Mesendoderm (in vitro differentiated cells): ENCODE measurements at regions not wholly inside any gene's neighbourhood (a gene's known extent, or its start where the extent isn't known, plus 50 kb on each side); places are given as distances from the start of the nearest gene placed in this dataset.

Experiments
- DNase-seq: peaks from one replicate; pipeline ENCODE4 v3.0.0; 2013
- H2AK5ac ChIP-seq: 2 replicates; pipeline ENCODE4 v1.6.1; 2013; ENCODE audit warnings: low read length, inconsistent platforms
- H2BK120ac ChIP-seq: 2 replicates; pipeline ENCODE4 v1.6.1; 2013; ENCODE audit warnings: low read depth, mild to moderate bottlenecking, low read length, moderate library complexity, mixed read lengths
- H2BK15ac ChIP-seq: replicated peaks from 2 replicates; pipeline ENCODE4 v1.6.1; 2013; ENCODE audit warnings: low read depth, mild to moderate bottlenecking, moderate library complexity
- H2BK5ac ChIP-seq: 2 replicates; pipeline ENCODE4 v1.6.1; 2013; ENCODE audit warnings: low read length, inconsistent platforms
- H3K18ac ChIP-seq: 2 replicates; pipeline ENCODE4 v1.6.1; 2013; ENCODE audit warnings: mild to moderate bottlenecking, low read length, mixed read lengths
- H3K23ac ChIP-seq: one replicate; pipeline ENCODE4 v1.6.1; 2013; ENCODE audit warnings: low read length
- H3K27ac ChIP-seq: 2 replicates; pipeline ENCODE4 v1.5.1; 2013; ENCODE audit warnings: low read depth, mild to moderate bottlenecking, inconsistent platforms, low read length, moderate library complexity
- H3K27me3 ChIP-seq: 2 replicates; pipeline ENCODE4 v1.6.1; 2013; ENCODE audit warnings: low read length, control low read depth, mild to moderate bottlenecking, inconsistent platforms; ENCODE audit not compliant: insufficient read depth, poor library complexity
- H3K36me3 ChIP-seq: 2 replicates; pipeline ENCODE4 v1.6.1; 2013; ENCODE audit warnings: low read length, inconsistent platforms; ENCODE audit not compliant: control insufficient read depth, insufficient read depth
- H3K4ac ChIP-seq: one replicate; pipeline ENCODE4 v1.6.1; 2013; ENCODE audit warnings: low read depth, mild to moderate bottlenecking, low read length, moderate library complexity
- H3K4me1 ChIP-seq: 2 replicates; pipeline ENCODE4 v1.6.1; 2013; ENCODE audit warnings: low read depth, low read length, inconsistent platforms; ENCODE audit not compliant: control insufficient read depth
- H3K4me2 ChIP-seq: 2 replicates; pipeline ENCODE4 v1.6.1; 2013; ENCODE audit warnings: low read length
- H3K4me3 ChIP-seq: 2 replicates; pipeline ENCODE4 v1.5.1; 2013; ENCODE audit warnings: mild to moderate bottlenecking, low read length
- H3K56ac ChIP-seq: one replicate; pipeline ENCODE4 v1.6.1; 2013; ENCODE audit warnings: low read length
- H3K79me1 ChIP-seq: 2 replicates; pipeline ENCODE4 v1.6.1; 2013; ENCODE audit warnings: low read length, inconsistent platforms
- H3K79me2 ChIP-seq: 2 replicates; pipeline ENCODE4 v1.6.1; 2013; ENCODE audit warnings: mild to moderate bottlenecking, low read length; ENCODE audit not compliant: control insufficient read depth, insufficient read depth
- H3K9ac ChIP-seq: 2 replicates; pipeline ENCODE4 v1.6.1; 2013; ENCODE audit warnings: low read length, inconsistent platforms
- H4K5ac ChIP-seq: one replicate; pipeline ENCODE4 v1.6.1; 2013; ENCODE audit warnings: low read length
- H4K8ac ChIP-seq: one replicate; pipeline ENCODE4 v1.6.1; 2013; ENCODE audit warnings: low read depth, mild to moderate bottlenecking, control low read depth, low read length, moderate library complexity
- WGBS: extraction: QIAGEN DNeasy Blood & Tissue Kit; methylation state at CpG from one replicate; pipeline ENCODE4 v1.1.7; 2013; ENCODE audit warnings: low lambda C conversion rate, missing lambda C conversion rate; ENCODE audit not compliant: insufficient coverage; ENCODE audit errors: extremely low coverage; 5-methylcytosine and 5-hydroxymethylcytosine counted together

DNA sequence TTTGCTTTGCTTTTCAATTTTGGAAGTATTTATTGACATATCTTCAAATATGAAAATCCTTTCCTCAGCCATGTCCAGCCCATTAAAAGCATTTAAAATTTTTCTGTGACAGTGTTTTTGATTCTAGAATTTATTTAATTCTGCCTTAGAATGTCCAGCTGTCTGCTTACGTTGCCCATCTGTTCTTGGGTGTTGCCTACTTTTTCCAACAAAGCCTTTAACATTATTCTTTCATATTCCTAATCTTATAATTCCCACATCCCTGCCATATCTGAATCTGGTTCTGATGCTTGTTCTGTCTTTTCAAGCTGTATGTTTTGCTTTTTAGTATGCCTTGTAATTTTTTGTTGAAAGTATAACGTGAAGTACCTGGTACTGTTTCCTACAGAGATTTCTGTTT, 204.7 kb upstream of the VSTM2A start:
- H4K5ac ChIP-seq, result no peak overlapping the region
- no peak overlapping the region for H3K18ac ChIP-seq
- no peaks in the 10 kb centered on the region for H3K36me3 ChIP-seq
- H2BK15ac ChIP-seq, result no peak overlapping the region
- no CpG with 5 or more reads among the region's 2 CpGs for WGBS
- no peak overlapping the region for H3K4ac ChIP-seq
- H3K9ac ChIP-seq, result no peak overlapping the region
- H3K4me1 ChIP-seq, result no peaks in the 10 kb centered on the region
- no peak overlapping the region for H2BK5ac ChIP-seq
- H2BK120ac ChIP-seq, result no peak overlapping the region
- H3K79me2 ChIP-seq, result no peaks in the 10 kb centered on the region
- no peak overlapping the region for H3K23ac ChIP-seq
- H3K4me2 ChIP-seq, result no peak overlapping the region
- H3K4me3 ChIP-seq, result no peak overlapping the region
- H4K8ac ChIP-seq, result no peak overlapping the region
- H3K79me1 ChIP-seq, result no peaks in the 10 kb centered on the region
- H3K27ac ChIP-seq, result no peak overlapping the region
- H3K27me3 ChIP-seq, result no peaks in the 10 kb centered on the region
- no peak overlapping the region for H3K56ac ChIP-seq
- H2AK5ac ChIP-seq, result no peak overlapping the region
- DNase-seq, result no peak

DNA sequence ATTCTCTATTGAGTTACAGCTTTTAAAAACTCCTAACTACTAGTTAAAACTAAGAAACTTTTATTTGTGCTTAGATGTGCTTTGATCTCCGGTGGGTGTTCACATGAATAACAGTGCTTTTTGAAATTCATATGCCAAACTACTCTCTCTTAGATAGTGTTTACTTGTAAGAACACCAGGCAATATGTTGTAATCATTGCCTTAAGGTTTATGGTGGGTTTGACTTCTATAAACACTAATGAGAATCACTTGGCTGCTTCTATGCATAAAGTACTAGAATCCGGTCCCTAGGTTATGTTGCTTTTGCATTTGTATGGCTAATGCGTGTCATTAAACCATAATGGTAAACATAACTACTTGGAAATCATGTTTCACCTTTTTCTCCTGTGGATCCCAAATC, 203.9 kb upstream of the VSTM2A start:
- Histone ChIP-seq H2BK5ac (no peak overlapping the region), H3K36me3 (no peaks in the 10 kb centered on the region), H3K4ac (no peak overlapping the region), H3K23ac (no peak overlapping the region), H4K5ac (no peak overlapping the region), H3K79me1 (no peaks in the 10 kb centered on the region), H3K4me1 (no peaks in the 10 kb centered on the region), H3K4me2 (no peak overlapping the region), H3K79me2 (no peaks in the 10 kb centered on the region), H3K27ac (no peak overlapping the region), H3K9ac (no peak overlapping the region), H3K18ac (no peak overlapping the region), H3K27me3 (no peaks in the 10 kb centered on the region), H2BK120ac (no peak overlapping the region), H3K56ac (no peak overlapping the region), H2BK15ac (no peak overlapping the region), H2AK5ac (no peak overlapping the region), H3K4me3 (no peak overlapping the region), H4K8ac (no peak overlapping the region)
- no peak for DNase-seq
- no CpG with 5 or more reads among the region's 3 CpGs for WGBS

DNA sequence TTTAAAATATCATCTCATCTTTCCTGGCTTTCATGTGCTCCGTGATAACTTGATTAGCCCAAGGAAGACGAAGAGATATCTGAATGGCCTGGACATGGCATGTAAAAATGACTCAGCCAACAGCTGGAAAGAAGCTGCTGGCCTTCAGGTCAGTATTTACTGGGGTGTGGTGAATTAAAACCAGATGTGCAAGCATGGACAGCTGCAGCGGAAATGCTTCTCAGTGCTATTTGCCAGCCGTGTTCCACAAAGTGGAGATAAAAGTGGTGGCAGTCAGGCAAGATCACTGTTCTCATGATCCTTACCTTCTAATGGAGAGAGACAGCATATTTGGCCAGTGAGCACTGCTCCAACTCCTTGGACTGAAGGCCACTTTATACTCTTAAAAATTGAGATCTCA, 203.1 kb upstream of the VSTM2A start:
- Histone ChIP-seq H3K4me2 (no peak overlapping the region), H4K8ac (no peak overlapping the region), H3K79me2 (no peaks in the 10 kb centered on the region), H3K79me1 (no peaks in the 10 kb centered on the region), H3K9ac (no peak overlapping the region), H3K4ac (no peak overlapping the region), H2BK120ac (no peak overlapping the region), H3K4me1 (no peaks in the 10 kb centered on the region), H4K5ac (no peak overlapping the region), H3K23ac (no peak overlapping the region), H3K27ac (no peak overlapping the region), H3K27me3 (no peaks in the 10 kb centered on the region), H2AK5ac (no peak overlapping the region), H2BK5ac (no peak overlapping the region), H3K4me3 (no peak overlapping the region), H3K36me3 (no peaks in the 10 kb centered on the region), H2BK15ac (no peak overlapping the region), H3K56ac (no peak overlapping the region), H3K18ac (no peak overlapping the region)
- DNase-seq, result no peak
- no CpG with 5 or more reads among the region's 4 CpGs for WGBS

DNA sequence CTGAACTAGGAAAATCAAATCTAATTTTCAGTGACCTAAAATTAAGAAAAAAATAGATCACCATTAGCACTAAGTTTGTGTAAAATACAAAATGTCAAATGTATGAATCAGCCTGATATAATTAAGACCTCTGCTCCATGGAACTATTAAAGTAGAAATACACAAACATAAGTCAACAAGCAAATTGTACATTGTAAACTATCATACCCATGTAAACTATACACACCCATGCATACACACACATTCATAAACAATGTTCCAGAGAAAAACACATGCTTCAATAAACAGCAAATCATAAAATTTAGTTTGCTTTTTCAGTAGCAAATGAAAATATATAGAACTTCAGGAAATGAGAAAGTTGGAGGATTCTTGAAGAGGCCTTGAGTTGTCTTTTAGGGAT, 199.7 kb upstream of the VSTM2A start:
- Histone ChIP-seq H3K79me2 (no peaks in the 10 kb centered on the region), H4K8ac (no peak overlapping the region)
- no peak for DNase-seq

DNA sequence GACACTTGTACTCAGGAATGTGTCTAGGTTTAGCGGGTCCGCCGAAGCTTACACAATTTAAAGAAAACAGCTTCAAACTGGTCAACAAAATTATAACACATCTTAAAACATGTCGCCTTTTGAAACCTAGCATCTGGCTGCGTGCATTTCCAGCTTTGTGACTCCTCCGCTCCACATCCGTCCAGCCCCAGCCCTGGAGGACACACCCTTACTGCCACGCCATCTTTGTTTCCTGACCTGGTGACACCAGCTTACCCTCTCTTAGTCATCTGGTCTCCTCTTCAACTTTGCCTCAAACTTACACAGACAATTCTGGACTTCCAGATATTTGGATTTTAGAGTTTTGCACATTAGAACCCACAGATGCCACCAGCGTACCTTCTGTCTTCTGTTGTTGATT, 198.7 kb upstream of the VSTM2A start:
- no peak overlapping the region for H2BK15ac ChIP-seq
- no peak overlapping the region for H3K18ac ChIP-seq
- no peaks in the 10 kb centered on the region for H3K79me2 ChIP-seq
- no peak overlapping the region for H2AK5ac ChIP-seq
- H3K4me3 ChIP-seq, result no peak overlapping the region
- no peak for DNase-seq
- no peak overlapping the region for H3K27ac ChIP-seq
- no peak overlapping the region for H4K5ac ChIP-seq
- no peak overlapping the region for H3K23ac ChIP-seq
- H2BK120ac ChIP-seq, result no peak overlapping the region
- H3K4me1 ChIP-seq, result no peaks in the 10 kb centered on the region
- WGBS, result no CpG with 5 or more reads among the region's 9 CpGs
- H3K36me3 ChIP-seq, result no peaks in the 10 kb centered on the region
- no peak overlapping the region for H2BK5ac ChIP-seq
- H3K27me3 ChIP-seq, result no peaks in the 10 kb centered on the region
- H3K9ac ChIP-seq, result no peak overlapping the region
- no peak overlapping the region for H3K56ac ChIP-seq
- H3K4ac ChIP-seq, result no peak overlapping the region
- H4K8ac ChIP-seq, result no peak overlapping the region
- no peak overlapping the region for H3K4me2 ChIP-seq
- H3K79me1 ChIP-seq, result no peaks in the 10 kb centered on the region

More for the DNA sequence above, 199.7 kb upstream of the VSTM2A start:
- no peak overlapping the region for H3K9ac ChIP-seq
- H2AK5ac ChIP-seq, result no peak overlapping the region
- H2BK120ac ChIP-seq, result no peak overlapping the region
- H3K4ac ChIP-seq, result no peak overlapping the region
- H3K4me1 ChIP-seq, result no peaks in the 10 kb centered on the region
- no peak overlapping the region for H3K18ac ChIP-seq
- no peaks in the 10 kb centered on the region for H3K79me1 ChIP-seq
- H3K4me2 ChIP-seq, result no peak overlapping the region
- no peak overlapping the region for H3K4me3 ChIP-seq
- H3K56ac ChIP-seq, result no peak overlapping the region
- H3K27me3 ChIP-seq, result no peaks in the 10 kb centered on the region
- H2BK5ac ChIP-seq, result no peak overlapping the region
- H4K5ac ChIP-seq, result no peak overlapping the region
- no peak overlapping the region for H3K27ac ChIP-seq
- H3K36me3 ChIP-seq, result no peaks in the 10 kb centered on the region
- H2BK15ac ChIP-seq, result no peak overlapping the region
- no peak overlapping the region for H3K23ac ChIP-seq

DNA sequence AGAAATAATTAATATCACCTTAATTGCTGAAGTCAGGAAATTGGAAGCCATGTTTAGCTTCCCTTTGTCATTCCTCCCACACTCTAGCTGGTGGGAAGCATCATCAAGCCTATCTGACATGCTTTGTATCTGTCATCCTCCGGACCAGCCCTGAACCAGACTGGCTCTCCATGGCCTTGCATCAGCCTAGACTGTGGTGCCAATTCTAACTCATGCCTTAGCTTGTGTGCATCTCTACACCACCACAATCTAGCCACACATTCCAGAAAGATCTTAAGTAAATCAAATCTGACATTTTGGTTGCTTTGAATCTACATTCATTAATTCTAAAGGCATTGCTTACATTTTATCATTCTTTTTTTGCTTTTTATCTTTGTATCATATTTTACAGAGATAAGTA, 196.4 kb upstream of the VSTM2A start:
- Histone ChIP-seq H3K9ac (no peak overlapping the region), H2BK120ac (no peak overlapping the region), H3K4me1 (no peaks in the 10 kb centered on the region), H3K56ac (no peak overlapping the region), H2BK5ac (no peak overlapping the region), H4K5ac (no peak overlapping the region), H3K79me2 (no peaks in the 10 kb centered on the region), H3K79me1 (no peaks in the 10 kb centered on the region), H3K27ac (no peak overlapping the region), H3K4me3 (no peak overlapping the region), H3K4me2 (no peak overlapping the region), H4K8ac (no peak overlapping the region), H2AK5ac (no peak overlapping the region), H3K4ac (no peak overlapping the region), H2BK15ac (no peak overlapping the region), H3K23ac (no peak overlapping the region), H3K27me3 (no peaks in the 10 kb centered on the region), H3K36me3 (no peaks in the 10 kb centered on the region), H3K18ac (no peak overlapping the region)
- WGBS, result no CpG with 5 or more reads among the region's 1 CpG
- DNase-seq, result no peak
